GM12892 (cell line): ENCODE measurements at regions not wholly inside any gene's neighbourhood (a gene's known extent, or its start where the extent isn't known, plus 50 kb on each side); places are given as distances from the start of the nearest gene placed in this dataset.

Source experiments
- POLR2A ChIP-seq: IDR thresholded peaks from 2 replicates; pipeline ENCODE4 v1.6.1; 2011; ENCODE audit warnings: low read depth, low read length, control low read depth
- POLR2AphosphoS5 ChIP-seq: IDR thresholded peaks from 2 replicates; pipeline ENCODE4 v1.6.1; 2011; ENCODE audit warnings: low read depth, low read length, control low read depth
- TAF1 ChIP-seq: IDR thresholded peaks from 2 replicates; pipeline ENCODE4 v1.6.1; 2011; ENCODE audit warnings: low read depth, mild to moderate bottlenecking, control low read depth, low read length, borderline replicate concordance

DNA sequence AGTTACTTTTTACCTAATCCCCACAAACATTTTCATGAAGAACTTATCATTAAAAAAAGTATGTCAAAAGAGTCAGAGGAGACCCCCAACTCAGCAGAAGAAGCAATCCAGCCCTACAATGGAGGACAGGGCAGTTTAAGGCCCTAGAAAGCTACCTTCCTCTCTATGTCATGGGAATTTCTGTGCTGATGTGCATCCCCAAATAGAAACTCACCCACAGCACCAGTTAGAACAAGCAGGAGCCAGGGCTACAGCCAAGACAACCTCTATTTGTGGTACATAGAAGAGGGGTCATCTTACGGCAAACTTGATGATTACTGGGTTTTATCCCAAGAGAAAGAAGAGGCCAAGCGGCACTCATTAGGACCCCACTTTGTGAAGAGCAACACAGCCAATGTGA, 160.9 kb upstream of the CCDC150 start:
- TF ChIP-seq POLR2AphosphoS5 (no peak), POLR2A (no peak), TAF1 (no peak)
